GM12891 (cell line): ENCODE measurements at regions not wholly inside any gene's neighbourhood (a gene's known extent, or its start where the extent isn't known, plus 50 kb on each side); places are given as distances from the start of the nearest gene placed in this dataset.

ENCODE experiments used
- POLR2A ChIP-seq: IDR thresholded peaks from 2 replicates; pipeline ENCODE4 v1.6.1; 2011; ENCODE audit warnings: low read depth, low read length, control low read depth
- POLR2AphosphoS5 ChIP-seq: IDR thresholded peaks from 2 replicates; pipeline ENCODE4 v1.6.1; 2011; ENCODE audit warnings: low read depth, low read length, control low read depth
- TAF1 ChIP-seq: IDR thresholded peaks from 2 replicates; pipeline ENCODE4 v1.6.1; 2011; ENCODE audit warnings: low read depth, low read length, control low read depth

GRCh38 chr12:72872996-72873395 is 600.8 kb downstream of the TRHDE start:
- no peak for TF ChIP-seq POLR2A
- no peak for TF ChIP-seq POLR2AphosphoS5
- TF ChIP-seq TAF1 = no peak
